IPS-15b (cell line): ENCODE measurements at regions not wholly inside any gene's neighbourhood (a gene's known extent, or its start where the extent isn't known, plus 50 kb on each side); places are given as distances from the start of the nearest gene placed in this dataset.
"Not testable (repeated sequence)": the region's sequence is repeated elsewhere in the genome, so short reads cannot be mapped to it uniquely, and the experiment has no call there.

Experiments used
- H3K27me3 ChIP-seq: one replicate; pipeline ENCODE4 v1.6.1; 2013; ENCODE audit warnings: low read length; ENCODE audit not compliant: control insufficient read depth, insufficient read depth
- H3K36me3 ChIP-seq: one replicate; pipeline ENCODE4 v1.6.1; 2013; ENCODE audit warnings: low read length; ENCODE audit not compliant: control insufficient read depth, insufficient read depth
- H3K4me1 ChIP-seq: one replicate; pipeline ENCODE4 v1.6.1; 2013; ENCODE audit warnings: mild to moderate bottlenecking, low read length; ENCODE audit not compliant: control insufficient read depth, insufficient read depth
- H3K4me3 ChIP-seq: one replicate; pipeline ENCODE4 v1.5.1; 2013; ENCODE audit warnings: low read depth, low read length
- H3K9ac ChIP-seq: one replicate; pipeline ENCODE4 v1.6.1; 2013; ENCODE audit warnings: low read depth, mild to moderate bottlenecking, low read length
- H3K9me3 ChIP-seq: one replicate; pipeline ENCODE4 v1.6.1; 2013; ENCODE audit warnings: mild to moderate bottlenecking, low read length; ENCODE audit not compliant: control insufficient read depth, insufficient read depth

DNA sequence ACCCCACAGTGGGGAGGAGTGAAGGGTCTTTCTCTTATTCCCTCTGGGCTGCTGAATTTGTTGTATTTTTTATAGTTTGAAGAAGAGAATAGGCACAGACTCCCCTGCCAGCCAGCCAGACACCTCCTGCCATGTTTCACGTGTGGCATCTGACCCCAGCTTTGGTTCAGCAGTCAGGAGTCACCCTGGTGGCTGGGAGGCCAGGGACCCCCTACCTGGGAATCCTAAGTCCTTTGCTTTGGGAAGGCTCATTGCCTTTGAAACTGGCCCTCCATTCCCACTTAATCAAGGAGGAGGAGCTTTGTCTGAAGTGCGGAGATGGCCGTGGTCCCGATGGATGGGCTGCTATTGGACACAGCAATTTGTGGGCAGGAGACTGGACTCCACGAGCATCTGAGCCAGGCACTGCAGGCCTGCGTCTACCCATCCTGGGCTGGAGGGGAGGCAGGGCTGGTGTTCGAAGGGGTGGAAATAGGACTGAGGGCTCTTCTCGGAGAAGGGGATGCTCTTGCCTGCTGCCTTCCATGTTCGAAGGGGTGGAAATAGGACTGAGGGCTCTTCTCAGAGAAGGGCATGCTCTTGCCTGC lies 196.1 kb downstream of the DLL1 start:
- H3K9ac ChIP-seq = no peak overlapping the region
- H3K36me3 ChIP-seq = no peaks in the 10 kb centered on the region
- no peaks in the 10 kb centered on the region for H3K4me1 ChIP-seq
- no peak overlapping the region for H3K4me3 ChIP-seq
- H3K27me3 ChIP-seq = no peaks in the 10 kb centered on the region
- no peaks in the 10 kb centered on the region for H3K9me3 ChIP-seq

DNA sequence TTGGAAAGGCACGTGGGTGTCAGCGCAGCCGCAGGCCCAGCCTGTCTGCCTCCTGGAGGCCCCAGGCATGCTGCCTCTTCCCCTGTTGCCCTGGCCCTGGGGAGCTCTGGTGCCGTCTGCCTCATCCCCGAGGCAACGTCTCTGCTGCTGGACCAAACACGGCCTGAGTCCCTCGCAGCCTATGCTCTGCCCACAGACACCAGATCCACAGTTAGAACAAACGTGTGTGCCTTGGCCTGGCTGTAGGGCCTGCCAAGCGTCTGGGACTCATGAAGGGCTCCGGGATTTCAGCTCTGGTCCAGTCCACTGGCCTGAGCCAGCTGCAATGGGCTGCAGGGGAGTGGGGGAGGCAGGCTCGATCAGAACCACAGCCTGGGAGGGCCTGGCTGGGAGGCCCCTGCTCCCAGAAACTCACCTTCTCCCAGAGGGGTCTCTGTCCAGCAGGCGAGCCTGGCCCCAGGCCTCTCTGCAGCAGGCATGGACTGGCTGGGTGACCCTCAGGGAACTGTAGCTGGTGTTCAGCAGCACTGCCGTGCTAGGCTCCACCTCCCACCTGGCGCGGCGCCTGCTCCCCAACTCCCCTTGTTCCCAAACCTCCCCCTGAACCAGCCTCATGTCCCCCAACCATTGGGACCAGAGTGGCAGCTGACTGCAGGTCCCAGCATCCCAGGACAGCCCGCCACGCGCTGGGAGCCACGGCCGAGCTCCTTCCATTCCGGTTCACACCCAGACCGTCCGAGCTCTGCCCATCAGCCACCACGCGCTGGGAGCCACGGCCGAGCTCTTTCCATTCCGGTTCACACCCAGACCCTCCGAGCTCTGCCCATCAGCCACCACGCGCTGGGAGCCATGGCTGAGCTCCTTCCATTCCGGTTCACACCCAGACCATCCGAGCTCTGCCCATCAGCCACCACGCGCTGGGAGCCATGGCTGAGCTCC lies 197.0 kb downstream of the DLL1 start:
- no peak overlapping the region for H3K9ac ChIP-seq
- no peaks in the 10 kb centered on the region for H3K4me1 ChIP-seq
- H3K36me3 ChIP-seq = no peaks in the 10 kb centered on the region
- no peaks in the 10 kb centered on the region for H3K9me3 ChIP-seq
- H3K4me3 ChIP-seq = no peak overlapping the region
- no peaks in the 10 kb centered on the region for H3K27me3 ChIP-seq

DNA sequence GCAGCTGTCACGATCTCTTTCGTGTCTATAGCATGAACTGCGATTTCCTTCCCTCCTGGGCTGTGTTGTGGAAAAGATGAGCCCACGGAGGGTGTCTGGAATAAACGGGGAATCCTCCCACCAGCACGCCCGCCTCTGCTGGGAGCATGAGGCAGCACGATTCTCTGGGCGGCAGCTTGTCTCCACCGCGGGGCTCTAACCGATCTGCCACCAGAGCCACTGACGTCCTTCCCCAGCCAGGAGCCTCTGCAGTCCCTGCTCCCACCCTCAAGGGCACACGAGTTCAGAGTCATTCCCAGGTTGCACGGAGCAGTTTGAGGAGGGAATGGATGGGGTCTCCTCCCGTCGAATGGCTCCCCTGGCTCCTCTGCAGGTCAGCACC lies 197.6 kb downstream of the DLL1 start:
- Histone ChIP-seq H3K9me3 (no peaks in the 10 kb centered on the region), H3K27me3 (no peaks in the 10 kb centered on the region), H3K4me1 (no peaks in the 10 kb centered on the region), H3K9ac (no peak overlapping the region), H3K36me3 (no peaks in the 10 kb centered on the region), H3K4me3 (no peak overlapping the region)

DNA sequence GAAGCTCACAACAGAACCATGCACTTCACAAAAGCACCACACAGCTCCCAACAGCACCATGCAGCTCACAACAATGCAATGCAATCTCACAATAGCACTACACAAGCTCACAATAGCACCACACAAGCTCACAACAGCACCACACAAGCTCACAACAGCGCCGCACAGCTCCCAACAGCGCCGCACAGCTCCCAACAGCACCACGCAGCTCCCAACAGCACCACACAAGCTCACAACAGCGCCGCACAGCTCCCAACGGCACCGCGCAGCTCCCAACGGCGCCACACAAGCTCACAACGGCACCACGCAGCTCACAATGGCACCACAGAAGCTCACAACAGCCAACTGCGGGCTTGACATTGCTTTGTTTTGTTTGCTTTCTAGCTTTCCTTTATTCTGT lies 198.1 kb downstream of the DLL1 start:
- no peaks in the 10 kb centered on the region for H3K4me1 ChIP-seq
- no peak overlapping the region for H3K9ac ChIP-seq
- no peaks in the 10 kb centered on the region for H3K27me3 ChIP-seq
- no peak overlapping the region for H3K4me3 ChIP-seq
- H3K9me3 ChIP-seq = no peaks in the 10 kb centered on the region
- H3K36me3 ChIP-seq = no peaks in the 10 kb centered on the region

DNA sequence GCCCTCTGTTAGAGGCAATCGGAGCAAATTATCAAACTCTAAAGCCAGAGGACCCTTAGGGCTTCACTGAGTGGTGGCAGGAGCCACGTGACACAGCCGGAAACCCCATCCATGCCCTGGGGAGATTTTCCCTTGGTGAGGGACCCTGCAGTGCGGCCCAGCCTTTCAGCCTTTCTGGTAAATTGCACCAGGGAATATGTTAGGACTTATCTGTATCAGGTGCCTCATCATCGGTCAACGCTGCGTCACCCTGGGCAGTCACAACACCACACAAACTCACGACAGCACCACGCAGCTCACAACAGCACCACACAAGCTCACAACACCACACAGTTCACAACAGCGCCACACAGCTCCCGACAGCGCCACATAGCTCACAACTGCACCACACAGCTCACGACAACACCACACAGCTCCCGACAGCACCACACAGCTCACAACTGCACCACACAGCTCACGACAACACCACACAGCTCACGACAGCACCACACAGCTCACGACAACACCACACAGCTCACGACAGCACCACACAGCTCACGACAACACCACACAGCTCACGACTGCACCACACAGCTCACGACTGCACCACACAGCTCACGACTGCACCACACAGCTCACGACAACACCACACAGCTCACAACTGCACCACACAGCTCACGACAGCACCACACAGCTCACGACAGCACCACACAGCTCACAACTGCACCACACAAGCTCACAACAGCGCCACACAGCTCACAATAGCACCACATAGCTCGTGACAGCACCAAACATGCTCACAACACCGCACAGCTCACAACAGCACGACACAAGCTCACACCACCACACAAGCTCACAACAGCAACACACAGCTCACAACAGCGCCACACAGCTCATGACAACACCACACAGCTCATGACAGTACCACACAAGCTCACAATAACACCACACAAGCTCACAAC lies 199.0 kb downstream of the DLL1 start:
- H3K9me3 ChIP-seq = no peaks in the 10 kb centered on the region
- no peaks in the 10 kb centered on the region for H3K36me3 ChIP-seq
- no peak overlapping the region for H3K9ac ChIP-seq
- H3K27me3 ChIP-seq = no peaks in the 10 kb centered on the region
- H3K4me3 ChIP-seq = no peak overlapping the region
- no peaks in the 10 kb centered on the region for H3K4me1 ChIP-seq

DNA sequence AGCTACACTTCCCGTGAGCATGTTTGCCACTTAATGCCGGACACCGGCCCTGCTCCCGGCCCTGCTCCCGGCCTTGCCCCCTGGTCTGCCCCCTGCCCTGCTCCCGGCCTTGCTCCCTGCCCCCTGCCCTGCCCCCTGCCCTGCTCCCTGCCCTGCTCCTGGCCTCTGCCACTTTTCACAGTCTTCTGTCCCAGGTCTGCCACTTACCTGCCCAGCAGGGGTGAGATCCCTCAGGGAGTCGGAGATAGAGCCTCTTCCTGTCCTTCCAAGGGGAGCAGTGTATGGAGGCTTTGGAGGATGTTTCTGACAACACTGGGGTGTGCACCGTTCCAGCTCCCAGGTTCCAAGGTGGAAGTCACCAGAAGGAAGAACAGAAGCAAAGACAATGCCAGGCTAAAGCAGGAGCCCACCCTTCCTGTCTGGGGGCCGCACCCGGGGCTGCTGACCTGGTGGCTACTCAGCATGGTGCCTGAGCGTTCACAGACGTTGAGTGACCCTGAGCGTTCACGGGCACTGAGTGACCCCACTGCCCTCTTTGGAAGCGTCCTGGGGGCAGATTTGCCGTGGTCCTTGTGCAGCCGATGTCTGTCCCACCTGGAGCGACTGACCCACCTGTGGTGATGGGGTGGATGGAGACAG lies 199.8 kb downstream of the DLL1 start:
- H3K27me3 ChIP-seq = no peaks in the 10 kb centered on the region
- no peak overlapping the region for H3K4me3 ChIP-seq
- H3K9ac ChIP-seq = no peak overlapping the region
- no peaks in the 10 kb centered on the region for H3K9me3 ChIP-seq
- no peaks in the 10 kb centered on the region for H3K4me1 ChIP-seq
- H3K36me3 ChIP-seq = no peaks in the 10 kb centered on the region

DNA sequence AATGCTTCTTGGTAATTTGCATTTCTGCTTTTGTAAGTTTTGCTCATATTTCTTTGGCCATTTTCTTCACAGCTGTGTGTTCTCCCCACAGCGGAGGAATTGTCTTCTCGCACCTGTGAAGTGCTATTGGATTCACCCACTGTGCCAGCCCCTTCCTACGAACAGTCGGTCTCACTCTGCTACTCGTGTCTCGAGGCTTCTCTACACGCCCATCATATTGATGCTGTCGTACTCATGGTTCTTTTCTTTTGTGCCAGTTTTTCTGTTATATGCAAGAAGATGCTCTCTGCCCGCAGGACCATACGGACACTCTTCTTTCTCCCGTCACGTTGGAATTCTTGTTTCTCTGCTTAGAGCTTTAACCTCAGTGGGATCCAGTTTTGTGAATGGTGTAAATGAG lies 200.3 kb downstream of the DLL1 start:
- Histone ChIP-seq H3K4me3 (no peak overlapping the region), H3K27me3 (no peaks in the 10 kb centered on the region), H3K9ac (no peak overlapping the region), H3K36me3 (no peaks in the 10 kb centered on the region), H3K9me3 (no peaks in the 10 kb centered on the region), H3K4me1 (no peaks in the 10 kb centered on the region)

DNA sequence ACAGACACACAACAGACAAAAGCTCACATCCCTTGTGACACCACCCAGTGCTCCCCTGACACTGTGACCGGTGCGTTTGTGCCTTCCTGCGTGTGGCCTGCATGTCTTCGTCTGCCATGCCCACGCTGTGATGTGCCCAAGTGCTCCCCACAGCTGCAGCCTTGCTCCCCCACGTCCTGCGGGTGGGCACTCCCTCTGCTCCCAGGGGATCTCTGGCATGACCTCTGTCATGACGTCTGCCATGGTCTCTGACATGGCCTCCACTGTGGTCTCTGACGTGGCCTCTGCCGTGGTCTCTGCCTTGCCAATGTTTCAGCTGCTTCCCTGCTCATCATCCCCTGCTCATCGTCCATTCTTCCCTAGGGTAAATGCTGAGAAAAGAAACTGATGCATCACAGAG lies 200.9 kb downstream of the DLL1 start:
- H3K9me3 ChIP-seq = no peaks in the 10 kb centered on the region
- H3K4me1 ChIP-seq = no peaks in the 10 kb centered on the region
- no peaks in the 10 kb centered on the region for H3K27me3 ChIP-seq

DNA sequence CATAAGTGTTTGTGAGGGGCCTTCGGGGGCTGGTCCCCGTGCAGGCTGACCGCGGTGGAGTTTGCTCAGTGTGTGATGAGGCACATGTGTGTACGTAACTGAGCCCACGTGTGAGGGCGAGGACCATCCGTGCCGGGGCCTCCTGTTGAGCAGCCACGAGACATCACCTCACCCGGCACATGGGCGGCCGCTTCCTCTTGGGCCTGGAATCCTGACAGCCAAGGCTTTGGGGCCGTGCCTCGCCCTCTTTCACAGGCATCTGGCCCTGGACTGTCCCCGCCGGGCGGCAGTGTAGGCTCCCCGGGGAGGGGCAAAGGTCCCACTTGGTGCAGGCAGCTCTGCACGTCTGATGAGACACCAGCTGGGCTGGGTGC lies 202.3 kb downstream of the DLL1 start:
- Histone ChIP-seq H3K36me3 (no peaks in the 10 kb centered on the region), H3K4me3 (no peak overlapping the region), H3K9me3 (no peaks in the 10 kb centered on the region), H3K9ac (no peak overlapping the region), H3K27me3 (no peaks in the 10 kb centered on the region), H3K4me1 (no peaks in the 10 kb centered on the region)

More for the DNA sequence above, 200.9 kb downstream of the DLL1 start:
- H3K36me3 ChIP-seq = no peaks in the 10 kb centered on the region
- H3K9ac ChIP-seq = no peak overlapping the region
- no peak overlapping the region for H3K4me3 ChIP-seq

DNA sequence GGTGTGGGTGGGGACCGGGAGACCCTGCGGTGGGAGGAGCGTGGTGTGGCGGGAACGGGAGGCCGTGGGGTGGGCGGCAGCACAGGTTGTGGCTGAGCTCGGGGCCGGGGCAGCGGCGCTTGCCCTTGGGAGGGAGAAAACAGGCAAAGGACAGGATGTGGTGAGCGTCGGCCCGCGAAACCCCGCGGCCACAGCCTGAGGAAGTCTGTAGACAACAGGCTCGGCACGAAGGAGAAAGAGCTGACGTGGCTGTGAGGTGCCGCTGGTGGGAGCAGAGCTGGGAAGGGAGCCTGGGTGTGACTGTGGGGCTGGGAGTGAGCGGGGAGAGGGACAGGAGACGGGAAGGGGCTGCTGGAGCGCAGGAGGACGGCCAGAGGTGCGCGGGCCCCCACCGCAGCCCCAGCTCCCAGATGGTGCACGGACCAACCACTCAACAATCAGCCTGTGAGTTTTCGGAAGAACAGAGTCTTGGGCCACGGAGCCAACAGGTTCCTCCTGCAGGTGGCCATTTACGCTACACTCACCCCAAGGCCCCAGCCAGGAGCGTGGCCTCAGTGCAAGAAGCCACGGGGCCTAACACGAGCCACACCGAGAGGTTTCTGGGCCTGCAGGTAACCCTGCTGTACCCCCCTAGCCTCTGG lies 202.8 kb downstream of the DLL1 start:
- H3K9me3 ChIP-seq = no peaks in the 10 kb centered on the region
- H3K4me1 ChIP-seq = no peaks in the 10 kb centered on the region
- H3K36me3 ChIP-seq = no peaks in the 10 kb centered on the region
- H3K27me3 ChIP-seq = no peaks in the 10 kb centered on the region
- H3K9ac ChIP-seq = no peak overlapping the region
- no peak overlapping the region for H3K4me3 ChIP-seq

DNA sequence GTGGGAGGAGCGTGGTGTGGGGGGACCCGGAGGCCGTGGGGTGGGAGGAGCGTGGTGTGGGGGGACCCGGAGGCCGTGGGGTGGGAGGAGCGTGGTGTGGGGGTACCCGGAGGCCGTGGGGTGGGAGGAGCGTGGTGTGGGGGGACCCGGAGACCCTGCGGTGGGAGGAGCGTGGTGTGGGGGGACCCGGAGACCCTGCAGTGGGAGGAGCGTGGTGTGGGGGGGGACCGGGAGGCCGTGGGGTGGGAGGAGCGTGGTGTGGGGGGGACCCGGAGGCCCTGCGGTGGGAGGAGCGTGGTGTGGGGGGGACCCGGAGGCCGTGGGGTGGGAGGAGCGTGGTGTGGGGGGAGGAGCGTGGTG lies 203.5 kb downstream of the DLL1 start:
- not testable (repeated sequence) for H3K4me3 ChIP-seq, H3K36me3 ChIP-seq, H3K4me1 ChIP-seq, H3K9ac ChIP-seq, H3K9me3 ChIP-seq, H3K27me3 ChIP-seq
